OCI-LY3 (cell line): ENCODE measurements at regions not wholly inside any gene's neighbourhood (a gene's known extent, or its start where the extent isn't known, plus 50 kb on each side); places are given as distances from the start of the nearest gene placed in this dataset.

ENCODE experiments used
- EZH2phosphoT487 ChIP-seq: fragments of 200-600 bp; shearing (Covaris generic); IDR thresholded peaks from 2 replicates; pipeline ENCODE4 v1.6.1; 2018; ENCODE audit warnings: antibody characterized with exemption, mixed run types, low read depth
- TF ChIP-seq, protein P1 (sequence below): fragments of 200-600, 300-600 bp; sonication (generic); IDR thresholded peaks from 2 replicates; pipeline ENCODE4 v1.5.1; 2014; ENCODE audit warnings: antibody characterized with exemption, low read length, low read depth

- TF ChIP-seq, protein P1, sequence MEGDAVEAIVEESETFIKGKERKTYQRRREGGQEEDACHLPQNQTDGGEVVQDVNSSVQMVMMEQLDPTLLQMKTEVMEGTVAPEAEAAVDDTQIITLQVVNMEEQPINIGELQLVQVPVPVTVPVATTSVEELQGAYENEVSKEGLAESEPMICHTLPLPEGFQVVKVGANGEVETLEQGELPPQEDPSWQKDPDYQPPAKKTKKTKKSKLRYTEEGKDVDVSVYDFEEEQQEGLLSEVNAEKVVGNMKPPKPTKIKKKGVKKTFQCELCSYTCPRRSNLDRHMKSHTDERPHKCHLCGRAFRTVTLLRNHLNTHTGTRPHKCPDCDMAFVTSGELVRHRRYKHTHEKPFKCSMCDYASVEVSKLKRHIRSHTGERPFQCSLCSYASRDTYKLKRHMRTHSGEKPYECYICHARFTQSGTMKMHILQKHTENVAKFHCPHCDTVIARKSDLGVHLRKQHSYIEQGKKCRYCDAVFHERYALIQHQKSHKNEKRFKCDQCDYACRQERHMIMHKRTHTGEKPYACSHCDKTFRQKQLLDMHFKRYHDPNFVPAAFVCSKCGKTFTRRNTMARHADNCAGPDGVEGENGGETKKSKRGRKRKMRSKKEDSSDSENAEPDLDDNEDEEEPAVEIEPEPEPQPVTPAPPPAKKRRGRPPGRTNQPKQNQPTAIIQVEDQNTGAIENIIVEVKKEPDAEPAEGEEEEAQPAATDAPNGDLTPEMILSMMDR: no peak
- TF ChIP-seq EZH2phosphoT487: no peak
Measured at GRCh38 chr12:4137441-4137840, 136.1 kb upstream of the CCND2 start.
